A673 (cell line): ENCODE measurements at regions not wholly inside any gene's neighbourhood (a gene's known extent, or its start where the extent isn't known, plus 50 kb on each side); places are given as distances from the start of the nearest gene placed in this dataset.
"Not testable (repeated sequence)": the region's sequence is repeated elsewhere in the genome, so short reads cannot be mapped to it uniquely, and the experiment has no call there.

Experiments used
- BruUV-seq: library from RNA; stranded (reverse); fragments of 400-500 nt; replicated peaks from 2 replicates; lab custom pipeline; 2021; lab: Mats Ljungman, UMichigan
- CTCF ChIA-PET: fragments of 300-600 bp; sonication (Branson Sonifier 250); formaldehyde crosslinking; loops from one replicate; lab custom pipeline; 2022; ENCODE audit warnings: antibody characterized with exemption; lab: Charles Lee
- POLR2A ChIA-PET: fragments of 300-600 bp; sonication (Branson Sonifier 250); formaldehyde crosslinking; loops from one replicate; lab custom pipeline; 2022; ENCODE audit warnings: antibody characterized with exemption; ENCODE audit not compliant: low non-redundant PET; lab: Charles Lee
- DNase-seq: peaks from one replicate; pipeline ENCODE4 v3.0.0-alpha.2; 2015; ENCODE audit warnings: low spot score
- H3K27ac ChIP-seq: fragments of 200-600 bp; sonication (generic); 2 replicates; pipeline ENCODE4 v1.5.1; 2016; ENCODE audit warnings: mixed run types, low read depth, mild to moderate bottlenecking, mixed read lengths, antibody characterized with exemption, low read length; ENCODE audit not compliant: poor library complexity, severe bottlenecking
- H3K27me3 ChIP-seq: fragments of 200-600 bp; sonication (generic); replicated peaks from 2 replicates; pipeline ENCODE4 v1.6.1; 2017; ENCODE audit warnings: mixed run types, low read depth, mild to moderate bottlenecking, mixed read lengths, antibody characterized with exemption, low read length; ENCODE audit not compliant: insufficient read depth, poor library complexity
- H3K36me3 ChIP-seq: fragments of 200-600 bp; sonication (generic); 2 replicates; pipeline ENCODE4 v1.6.1; 2016; ENCODE audit warnings: mixed run types, mild to moderate bottlenecking, mixed read lengths, antibody characterized with exemption, low read length; ENCODE audit not compliant: insufficient read depth, poor library complexity, severe bottlenecking
- H3K4me1 ChIP-seq: fragments of 200-600 bp; sonication (generic); 2 replicates; pipeline ENCODE4 v1.6.1; 2017; ENCODE audit warnings: mixed run types, mild to moderate bottlenecking, mixed read lengths, antibody characterized with exemption, low read length; ENCODE audit not compliant: insufficient read depth, poor library complexity, severe bottlenecking
- H3K4me3 ChIP-seq: fragments of 200-600 bp; sonication (generic); 2 replicates; pipeline ENCODE4 v1.5.1; 2016; ENCODE audit warnings: low read depth, mixed run types, mild to moderate bottlenecking, mixed read lengths, low read length; ENCODE audit not compliant: poor library complexity, severe bottlenecking
- H3K9me3 ChIP-seq: fragments of 200-600 bp; sonication (generic); 2 replicates; pipeline ENCODE4 v1.6.1; 2016; ENCODE audit warnings: mixed run types, low read depth, mild to moderate bottlenecking, mixed read lengths, antibody characterized with exemption, low read length; ENCODE audit not compliant: poor library complexity, severe bottlenecking
- CTCF ChIP-seq: fragments of 300-800, 200-600 bp; sonication (generic); conservative IDR thresholded peaks from 2 replicates; pipeline ENCODE4 v1.5.1; 2017; ENCODE audit warnings: low read depth, mild to moderate bottlenecking, antibody characterized with exemption, low read length, moderate library complexity, mixed read lengths
- EZH2 ChIP-seq: fragments of 200-600 bp; sonication (generic); IDR thresholded peaks from 2 replicates; pipeline ENCODE4 v1.6.1; 2017; ENCODE audit warnings: borderline replicate concordance, low read depth, mild to moderate bottlenecking, mixed read lengths, antibody characterized with exemption, low read length; ENCODE audit not compliant: poor library complexity, severe bottlenecking
- intact Hi-C: fragments of 100-400 bp; cut with micrococcal nuclease; formaldehyde crosslinking; loops from one replicate; pipeline ENCODE4 v1.10.0; 2022; ENCODE audit not compliant: unreplicated experiment

GRCh38 chr6:164942271-164942670 is 367.1 kb downstream of the C6orf118 start:
- Histone ChIP-seq H3K4me1 (no peaks in the 10 kb centered on the region), H3K27ac (no peak overlapping the region), H3K9me3 (no peaks in the 10 kb centered on the region), H3K4me3 (no peak overlapping the region), H3K27me3 (no peaks in the 10 kb centered on the region), H3K36me3 (no peaks in the 10 kb centered on the region)
- no TSS peak for BruUV-seq
- intact Hi-C loops = no loop called here
- DNase-seq = no peak
- no peak for TF ChIP-seq EZH2
- no peak for TF ChIP-seq CTCF
- CTCF ChIA-PET = no interaction called here
- POLR2A ChIA-PET = no interaction called here

- H3K4me3 ChIP-seq, BruUV-seq, CTCF ChIA-PET, DNase-seq, H3K36me3 ChIP-seq, intact Hi-C loops, H3K4me1 ChIP-seq, POLR2A ChIA-PET, H3K27ac ChIP-seq, H3K27me3 ChIP-seq, H3K9me3 ChIP-seq: not testable (repeated sequence)
Observed at GRCh38 chr6:164933238-164933794, 376.1 kb downstream of the C6orf118 start.

- DNase-seq = no peak
- BruUV-seq = no TSS peak
- Histone ChIP-seq H3K36me3 (no peaks in the 10 kb centered on the region), H3K27me3 (no peaks in the 10 kb centered on the region), H3K27ac (no peak overlapping the region), H3K4me1 (no peaks in the 10 kb centered on the region), H3K9me3 (peaks cover 5% of the 10 kb centered on the region), H3K4me3 (no peak overlapping the region)
- TF ChIP-seq EZH2 = no peak
- TF ChIP-seq CTCF = no peak
- ChIA-PET CTCF (no interaction called here), POLR2A (no interaction called here)
- intact Hi-C loops = loop anchor here (5.0 to 10.0 kb wide), 4 partner anchors 305 to 1502 kb away; no protein-coding TSS in a partner anchor
Observed at GRCh38 chr6:164929408-164929977, 379.9 kb downstream of the C6orf118 start.
